Heart right ventricle (tissue), 16 donors: ENCODE measurements at regions not wholly inside any gene's neighbourhood (a gene's known extent, or its start where the extent isn't known, plus 50 kb on each side); places are given as distances from the start of the nearest gene placed in this dataset.

Experiments used
- ATAC-seq, 8 donors: fragments of 200-7000 bp; cut with Tn5 transposase; one replicate each; pipeline ENCODE4 v1.9.1; 2020; ENCODE audit warnings: mild to moderate bottlenecking in 8 of 8, moderate library complexity in 8 of 8, moderate number of reproducible peaks in 1 of 8
- DNase-seq, 2 donors: peaks; one replicate each; pipeline ENCODE4 v3.0.0-alpha.2; 2020
- H3K27ac ChIP-seq, 10 donors: fragments of 200-600 bp; sonication (generic) in 2 of 10; one replicate each; pipeline versions ENCODE4 v1.5.0 to v1.8.0; 2020 to 2022; ENCODE audit warnings: mild to moderate bottlenecking in 3 of 10
- H3K27me3 ChIP-seq, 7 donors: fragments of 200-600 bp; one replicate each; pipeline ENCODE4 v1.8.0; 2021 to 2022; ENCODE audit warnings: mild to moderate bottlenecking in 2 of 7
- H3K36me3 ChIP-seq, 9 donors: fragments of 200-600 bp; sonication (generic) in 1 of 9; one replicate each; pipeline versions ENCODE4 v1.5.0 to v1.8.0; 2020 to 2022; ENCODE audit warnings: mild to moderate bottlenecking in 2 of 9
- H3K4me1 ChIP-seq, 9 donors: fragments of 200-600 bp; sonication (generic) in 1 of 9; one replicate each; pipeline versions ENCODE4 v1.5.0 to v1.8.0; 2020 to 2022; ENCODE audit warnings: mild to moderate bottlenecking in 4 of 9
- H3K4me3 ChIP-seq, 10 donors: fragments of 200-600 bp; sonication (generic) in 2 of 10; one replicate each; pipeline versions ENCODE4 v1.5.0 to v1.8.0; 2020 to 2022; ENCODE audit warnings: mild to moderate bottlenecking in 7 of 10, moderate library complexity in 2 of 10
- H3K9me3 ChIP-seq, 11 donors: fragments of 200-600 bp in 10 of 11; sonication (generic) in 2 of 11; one replicate each; pipeline versions ENCODE4 v1.5.0 to v1.8.0; 2013 to 2022; ENCODE audit warnings: mild to moderate bottlenecking in 2 of 11, control low read depth in 1 of 11, moderate library complexity in 1 of 11
- WGBS, 2 donors: extraction: QIAGEN DNeasy Blood & Tissue Kit; methylation state at CpG; one replicate each; pipeline ENCODE4 v1.1.7; 2013; ENCODE audit warnings: inconsistent platforms in 1 of 2; 5-methylcytosine and 5-hydroxymethylcytosine counted together
- intact Hi-C, 10 donors: fragments of 100-400 bp; cut with DNase I; formaldehyde crosslinking; loops; one replicate each; pipeline versions ENCODE4 v1.11.1 to v1.14.2; 2022
- TF ChIP-seq, protein P1 (sequence below), 9 donors: fragments of 200-600 bp; sonication (generic) in 2 of 9; IDR thresholded peaks; one replicate each; pipeline versions ENCODE4 v1.5.0 to v1.8.0; 2021 to 2022; ENCODE audit warnings: antibody characterized with exemption in 9 of 9, mild to moderate bottlenecking in 5 of 9, moderate library complexity in 1 of 9
- donor health status: Arrhythmogenic right ventricular cardiomyopathy.
- donor health status: ischemic (EF 13 %, LVEDD 7.1; RV severe dilation, severe dysfunction).
- donor health status: healthy with polysubstance abuse.
- donor health status: DM: no; HTN: yes; CAD: no.
- donor health status: DM: no; HTN: no; CAD: no.
- donor health status: ischemic (EF 25% LVEDD 6.9; RV normal size, moderate dysfunction).
- donor health status: ischemic (EF 25% LVEDD 5.7; RV mildly dilated, moderate dysfunction).
- donor health status: healthy.
- donor health status: DM: yes; HTN: yes; CAD: no.
- donor health status: Ischemic cardiomyopathy.
- donor health status: ischemic (EF 35%, LVEDD 5.7; RV mildly dilated, moderate dysfunction).
- donor health status: nonischemic (EF 11% LVEDD 7.7; RV severe dilation, severe dysfunction).
- donor health status: DM: yes; HTN: yes; CAD: no.
- donor health status: PGD.
- donor health status: ischemic (EF 29% LVEDD 5.4; RV normal size, mild dysfunction).
- donor health status: nonischemic (EF 23%, LVEDD 6.1; RV moderate dilation, normal function).

DNA sequence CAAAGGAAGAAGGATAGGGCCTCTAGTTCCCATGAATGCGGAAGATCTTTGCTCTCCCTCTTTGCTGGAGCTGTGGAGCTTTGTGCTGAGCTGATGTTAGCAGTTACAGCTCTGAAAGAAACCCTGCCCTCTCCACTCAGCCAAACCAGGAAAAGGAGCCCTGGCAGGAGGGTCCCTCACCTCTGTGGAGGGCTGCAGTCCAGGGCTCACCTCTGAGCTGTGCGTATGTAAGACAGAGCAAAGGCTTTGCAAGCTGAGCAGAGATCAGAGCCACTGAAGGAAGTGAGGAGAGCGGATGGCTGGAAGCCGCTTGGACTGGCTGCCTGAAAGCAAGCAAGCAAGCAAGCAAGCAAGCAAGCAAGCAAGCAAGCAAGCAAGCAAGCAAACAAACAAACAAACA, 84.7 kb downstream of the RAMP3 start:
- H3K36me3 ChIP-seq, result no peaks in the 10 kb centered on the region
- peaks cover 0 to under 1% (median 0%) of the 10 kb centered on the region in 11 donors for H3K9me3 ChIP-seq
- H3K27ac ChIP-seq, result peak overlapping the region in 7 of 10 donors; percentile 33 to 90 (median 81)
- H3K4me3 ChIP-seq, result no peak overlapping the region
- peaks cover 0 to 23% (median 4%) of the 10 kb centered on the region in 7 donors for H3K27me3 ChIP-seq
- TF ChIP-seq, protein P1, sequence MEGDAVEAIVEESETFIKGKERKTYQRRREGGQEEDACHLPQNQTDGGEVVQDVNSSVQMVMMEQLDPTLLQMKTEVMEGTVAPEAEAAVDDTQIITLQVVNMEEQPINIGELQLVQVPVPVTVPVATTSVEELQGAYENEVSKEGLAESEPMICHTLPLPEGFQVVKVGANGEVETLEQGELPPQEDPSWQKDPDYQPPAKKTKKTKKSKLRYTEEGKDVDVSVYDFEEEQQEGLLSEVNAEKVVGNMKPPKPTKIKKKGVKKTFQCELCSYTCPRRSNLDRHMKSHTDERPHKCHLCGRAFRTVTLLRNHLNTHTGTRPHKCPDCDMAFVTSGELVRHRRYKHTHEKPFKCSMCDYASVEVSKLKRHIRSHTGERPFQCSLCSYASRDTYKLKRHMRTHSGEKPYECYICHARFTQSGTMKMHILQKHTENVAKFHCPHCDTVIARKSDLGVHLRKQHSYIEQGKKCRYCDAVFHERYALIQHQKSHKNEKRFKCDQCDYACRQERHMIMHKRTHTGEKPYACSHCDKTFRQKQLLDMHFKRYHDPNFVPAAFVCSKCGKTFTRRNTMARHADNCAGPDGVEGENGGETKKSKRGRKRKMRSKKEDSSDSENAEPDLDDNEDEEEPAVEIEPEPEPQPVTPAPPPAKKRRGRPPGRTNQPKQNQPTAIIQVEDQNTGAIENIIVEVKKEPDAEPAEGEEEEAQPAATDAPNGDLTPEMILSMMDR (IDR thresholded peaks at IDR 0.05), result no peak
- DNase-seq, result no peak
- H3K4me1 ChIP-seq, result peaks cover 0 to 58% (median 12%) of the 10 kb centered on the region in 9 donors
- 73 to 74% methylated on average over 4 of the region's 4 CpGs for WGBS, 2 donors
- intact Hi-C loops, result loop anchor here in 5 of 10 donors (5.0 to 10.0 kb wide), 3 partner anchors 47 to 85 kb away; partner anchors contain the start of gene RAMP3 (in 3 of the 5)
- ATAC-seq, result no peak

DNA sequence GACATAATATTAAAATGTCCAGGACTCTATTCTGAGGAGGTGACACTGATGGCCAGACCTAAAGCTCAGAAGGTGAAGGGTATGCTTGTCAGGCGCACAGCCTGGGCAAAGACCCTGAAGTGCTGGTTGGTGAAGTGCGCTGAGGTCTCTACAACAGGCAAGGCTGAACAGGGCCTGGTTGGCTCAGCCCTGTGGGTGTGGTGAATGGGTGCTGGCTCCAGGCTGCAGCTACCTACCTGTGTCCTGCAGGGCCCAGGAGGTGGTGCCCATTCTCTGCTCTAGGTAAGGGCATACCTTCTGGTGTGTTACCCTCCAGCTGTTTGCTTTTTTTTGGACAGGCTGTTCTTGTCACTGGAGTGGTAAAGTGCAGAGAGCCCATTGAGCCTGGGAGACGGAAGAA, 85.1 kb downstream of the RAMP3 start:
- ATAC-seq, result no peak
- Histone ChIP-seq H3K27ac (peak overlapping the region in 5 of 10 donors; percentile 30 to 85 (median 55)), H3K4me1 (peaks cover 0 to 58% (median 12%) of the 10 kb centered on the region in 9 donors), H3K36me3 (no peaks in the 10 kb centered on the region), H3K9me3 (peaks cover 0 to 5% (median 0%) of the 10 kb centered on the region in 11 donors), H3K27me3 (peaks cover 0 to 27% (median 4%) of the 10 kb centered on the region in 7 donors), H3K4me3 (no peak overlapping the region)
- TF ChIP-seq, protein P1 (IDR thresholded peaks at IDR 0.05), result no peak
- 91 to 96% methylated on average over 3 of the region's 3 CpGs for WGBS, 2 donors
- DNase-seq, result no peak
- intact Hi-C loops, result loop anchor here in 5 of 10 donors (5.0 to 10.0 kb wide), 3 partner anchors 48 to 85 kb away; partner anchors contain the start of gene RAMP3 (in 3 of the 5)

DNA sequence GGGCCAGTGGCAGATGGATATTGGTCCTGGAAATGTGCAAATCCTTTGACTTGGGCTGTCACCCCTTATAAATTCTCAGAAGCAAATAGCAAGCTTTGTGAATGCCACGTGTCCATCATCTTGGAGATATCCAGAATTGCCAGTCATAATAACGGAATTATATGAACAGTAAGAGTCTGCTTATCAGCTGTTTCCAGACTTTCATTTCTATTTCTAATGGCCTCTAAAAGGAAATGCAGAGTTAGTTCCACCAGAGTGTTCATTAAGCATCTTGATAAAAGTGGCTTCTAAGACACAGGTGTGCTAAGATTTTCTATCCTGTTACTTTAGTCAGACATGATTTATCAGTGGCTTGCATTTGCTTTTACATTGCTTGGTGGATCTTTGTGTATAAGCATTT, 87.4 kb downstream of the RAMP3 start:
- intact Hi-C loops, result loop anchor here in 5 of 10 donors (5.0 to 10.0 kb wide), 3 partner anchors 50 to 88 kb away; partner anchors contain the start of gene RAMP3 (in 3 of the 5)
- H3K4me3 ChIP-seq, result no peak overlapping the region
- peaks cover 0 to 23% (median 0%) of the 10 kb centered on the region in 7 donors for H3K27me3 ChIP-seq
- DNase-seq (no peak), ATAC-seq (no peak)
- peaks cover 0 to 46% (median 4%) of the 10 kb centered on the region in 9 donors for H3K4me1 ChIP-seq
- 58 to 85% methylated on average over 2 of the region's 2 CpGs for WGBS, 2 donors
- TF ChIP-seq, protein P1 (IDR thresholded peaks at IDR 0.05), result no peak
- H3K36me3 ChIP-seq, result no peaks in the 10 kb centered on the region
- peaks cover 0 to 12% (median 0%) of the 10 kb centered on the region in 11 donors for H3K9me3 ChIP-seq
- H3K27ac ChIP-seq, result peak overlapping the region in 1 of 10 donors; percentile 21

DNA sequence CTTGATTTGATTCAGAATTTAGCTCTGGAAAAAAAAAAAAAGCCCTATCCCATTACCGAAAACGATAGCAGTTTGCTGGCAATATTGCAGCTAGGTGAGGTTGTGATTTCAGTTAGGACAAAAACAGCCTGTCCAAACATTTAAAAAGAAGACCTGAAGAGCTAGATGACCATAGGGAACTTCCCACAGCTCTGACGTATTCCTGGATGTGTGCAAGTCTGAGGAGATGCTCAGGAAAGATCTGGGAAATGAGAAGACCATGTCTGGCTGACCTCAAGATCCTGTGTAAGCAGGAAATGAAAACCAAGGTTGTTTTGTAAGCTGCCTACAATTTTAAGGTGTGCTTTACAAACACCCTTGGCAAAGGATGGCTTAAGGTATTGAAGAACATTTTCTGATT, 88.7 kb downstream of the RAMP3 start:
- H3K36me3 ChIP-seq, result no peaks in the 10 kb centered on the region
- H3K27ac ChIP-seq, result peak overlapping the region in 3 of 10 donors; percentile 2 to 39 (median 4)
- ATAC-seq, result peak in 5 of 8 donors; percentile 56 to 79 (median 66)
- H3K9me3 ChIP-seq, result peaks cover 0 to 12% (median 0%) of the 10 kb centered on the region in 11 donors
- no peak for DNase-seq
- TF ChIP-seq, protein P1 (IDR thresholded peaks at IDR 0.05), result no peak
- H3K4me3 ChIP-seq, result no peak overlapping the region
- H3K4me1 ChIP-seq, result peaks cover 0 to 35% (median 4%) of the 10 kb centered on the region in 9 donors
- intact Hi-C loops, result loop anchor here in 1 of 10 donors (10.0 kb wide), 1 partner anchor 52 kb away; no protein-coding TSS in a partner anchor
- peaks cover 0 to 23% (median 0%) of the 10 kb centered on the region in 7 donors for H3K27me3 ChIP-seq
- WGBS, 2 donors, result 60 to 64% methylated on average over 3 of the region's 3 CpGs
